ENCODE measurements at regions not wholly inside any gene's neighbourhood (a gene's known extent, or its start where the extent isn't known, plus 50 kb on each side); places are given as distances from the start of the nearest gene placed in this dataset.

DNA sequence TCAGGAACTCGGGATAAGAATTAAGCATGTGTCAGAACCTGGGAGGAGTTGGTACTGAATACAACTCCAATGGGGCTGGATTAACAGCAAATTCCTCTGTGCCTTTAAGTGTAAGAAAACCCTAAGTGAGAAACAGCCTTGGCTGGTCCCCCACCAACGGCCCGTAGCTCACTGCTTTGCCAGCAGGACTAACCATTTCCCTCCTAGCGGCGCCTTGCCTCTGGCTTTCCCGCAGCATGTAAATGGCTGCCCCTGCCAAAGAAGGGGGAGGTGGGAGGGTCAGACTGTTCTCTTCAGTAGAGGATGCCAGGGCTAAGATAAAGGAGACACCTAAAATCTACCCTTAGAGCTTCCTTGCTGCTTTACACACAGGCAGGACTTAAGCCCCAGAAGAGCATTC is 51.0 kb upstream of the SH3GL3 start:
- H3K27me3 ChIP-seq, result peaks cover 0 to 20% of the 10 kb centered on the region in 2 donors
- H3K9me3 ChIP-seq, result no peaks in the 10 kb centered on the region
- TF ChIP-seq, protein P1, sequence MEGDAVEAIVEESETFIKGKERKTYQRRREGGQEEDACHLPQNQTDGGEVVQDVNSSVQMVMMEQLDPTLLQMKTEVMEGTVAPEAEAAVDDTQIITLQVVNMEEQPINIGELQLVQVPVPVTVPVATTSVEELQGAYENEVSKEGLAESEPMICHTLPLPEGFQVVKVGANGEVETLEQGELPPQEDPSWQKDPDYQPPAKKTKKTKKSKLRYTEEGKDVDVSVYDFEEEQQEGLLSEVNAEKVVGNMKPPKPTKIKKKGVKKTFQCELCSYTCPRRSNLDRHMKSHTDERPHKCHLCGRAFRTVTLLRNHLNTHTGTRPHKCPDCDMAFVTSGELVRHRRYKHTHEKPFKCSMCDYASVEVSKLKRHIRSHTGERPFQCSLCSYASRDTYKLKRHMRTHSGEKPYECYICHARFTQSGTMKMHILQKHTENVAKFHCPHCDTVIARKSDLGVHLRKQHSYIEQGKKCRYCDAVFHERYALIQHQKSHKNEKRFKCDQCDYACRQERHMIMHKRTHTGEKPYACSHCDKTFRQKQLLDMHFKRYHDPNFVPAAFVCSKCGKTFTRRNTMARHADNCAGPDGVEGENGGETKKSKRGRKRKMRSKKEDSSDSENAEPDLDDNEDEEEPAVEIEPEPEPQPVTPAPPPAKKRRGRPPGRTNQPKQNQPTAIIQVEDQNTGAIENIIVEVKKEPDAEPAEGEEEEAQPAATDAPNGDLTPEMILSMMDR (IDR thresholded peaks at IDR 0.05), result no peak
- TF ChIP-seq EP300 (IDR thresholded peaks at IDR 0.05) (no peak), POLR2A (IDR thresholded peaks at IDR 0.05) (no peak)
- H3K4me1 ChIP-seq, result no peaks in the 10 kb centered on the region
- no peaks in the 10 kb centered on the region for H3K36me3 ChIP-seq
- no peak for DNase-seq (ENCODE audit: low spot score in 2 of 2)
- WGBS, 2 donors, result 6 to 15% methylated on average over 6 of the region's 6 CpGs
- no peak overlapping the region for H3K27ac ChIP-seq
- H3K4me3 ChIP-seq, result no peak overlapping the region

Measured in tibial nerve (tissue), 4 donors.